Erythroblast (primary cell): ENCODE measurements at regions not wholly inside any gene's neighbourhood (a gene's known extent, or its start where the extent isn't known, plus 50 kb on each side); places are given as distances from the start of the nearest gene placed in this dataset.

ENCODE experiments used
- GATA1 ChIP-seq: IDR thresholded peaks from 2 replicates; pipeline ENCODE4 v1.6.1; 2011; ENCODE audit warnings: low read depth, mild to moderate bottlenecking, control low read depth, low read length, moderate library complexity
- POLR2A ChIP-seq: IDR thresholded peaks from 2 replicates; pipeline ENCODE4 v1.6.1; 2011; ENCODE audit warnings: mild to moderate bottlenecking, low read length

- TF ChIP-seq POLR2A (no peak), GATA1 (no peak)
These were observed 656.9 kb upstream of the CPEB2 start for GRCh38 chr4:14345356-14345775.
